Omental fat pad (tissue), 3 donors: ENCODE measurements at regions not wholly inside any gene's neighbourhood (a gene's known extent, or its start where the extent isn't known, plus 50 kb on each side); places are given as distances from the start of the nearest gene placed in this dataset.

Source experiments
- ATAC-seq: fragments of 150-250 bp; one replicate; pipeline ENCODE4 v1.9.1; 2016; ENCODE audit warnings: mild to moderate bottlenecking, moderate library complexity; ENCODE audit not compliant: low FRiP score
- DNase-seq: peaks from one replicate; pipeline ENCODE4 v3.0.0-alpha.2; 2019; ENCODE audit warnings: low spot score
- TF ChIP-seq, protein P1 (sequence below), 3 donors: fragments of 450-650 bp; IDR thresholded peaks; one replicate each; pipeline ENCODE4 v1.5.1; 2016 to 2017; ENCODE audit warnings: antibody characterized with exemption in 3 of 3, mild to moderate bottlenecking in 3 of 3, moderate library complexity in 2 of 3

DNA sequence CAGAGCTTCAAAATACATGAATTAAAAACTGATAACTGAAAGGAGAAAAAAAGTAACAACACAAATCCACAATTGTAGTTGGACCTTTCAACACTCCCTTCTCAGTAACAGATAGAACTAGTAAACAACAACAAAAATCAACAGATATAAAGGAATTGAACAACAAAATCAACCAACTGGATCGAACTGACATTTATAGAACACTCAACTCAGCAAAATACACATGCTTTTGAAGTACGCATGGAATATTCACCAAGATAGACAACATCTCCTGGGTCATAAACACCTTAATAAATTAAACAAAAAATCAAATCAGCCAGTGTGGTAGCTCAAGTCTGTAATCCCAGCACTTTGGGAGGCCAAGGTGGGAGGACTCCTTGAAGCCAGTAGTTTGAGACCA lies 63.3 kb downstream of the ILRUN start:
- TF ChIP-seq, protein P1, sequence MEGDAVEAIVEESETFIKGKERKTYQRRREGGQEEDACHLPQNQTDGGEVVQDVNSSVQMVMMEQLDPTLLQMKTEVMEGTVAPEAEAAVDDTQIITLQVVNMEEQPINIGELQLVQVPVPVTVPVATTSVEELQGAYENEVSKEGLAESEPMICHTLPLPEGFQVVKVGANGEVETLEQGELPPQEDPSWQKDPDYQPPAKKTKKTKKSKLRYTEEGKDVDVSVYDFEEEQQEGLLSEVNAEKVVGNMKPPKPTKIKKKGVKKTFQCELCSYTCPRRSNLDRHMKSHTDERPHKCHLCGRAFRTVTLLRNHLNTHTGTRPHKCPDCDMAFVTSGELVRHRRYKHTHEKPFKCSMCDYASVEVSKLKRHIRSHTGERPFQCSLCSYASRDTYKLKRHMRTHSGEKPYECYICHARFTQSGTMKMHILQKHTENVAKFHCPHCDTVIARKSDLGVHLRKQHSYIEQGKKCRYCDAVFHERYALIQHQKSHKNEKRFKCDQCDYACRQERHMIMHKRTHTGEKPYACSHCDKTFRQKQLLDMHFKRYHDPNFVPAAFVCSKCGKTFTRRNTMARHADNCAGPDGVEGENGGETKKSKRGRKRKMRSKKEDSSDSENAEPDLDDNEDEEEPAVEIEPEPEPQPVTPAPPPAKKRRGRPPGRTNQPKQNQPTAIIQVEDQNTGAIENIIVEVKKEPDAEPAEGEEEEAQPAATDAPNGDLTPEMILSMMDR (IDR thresholded peaks at IDR 0.05): no peak
- DNase-seq (no peak), ATAC-seq (no peak)

DNA sequence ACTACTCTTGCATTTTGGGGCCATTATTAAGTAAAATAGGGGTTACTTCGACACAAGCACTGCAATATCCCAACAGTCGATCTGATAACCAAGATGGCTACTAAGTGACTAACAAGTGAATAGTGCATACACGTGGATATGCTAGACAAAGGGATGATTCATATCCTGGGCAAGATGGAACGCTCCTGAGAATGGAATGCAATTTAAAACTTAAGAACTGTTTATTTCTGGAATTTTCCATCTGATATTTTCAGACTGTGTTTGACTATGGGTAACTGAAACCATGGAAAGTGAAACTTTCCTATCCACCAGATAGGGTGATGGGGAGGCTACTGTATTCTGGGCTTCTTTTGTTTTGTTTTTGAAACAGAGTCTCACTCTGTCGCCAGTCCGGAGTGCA lies 66.5 kb downstream of the ILRUN start:
- no peak for ATAC-seq
- TF ChIP-seq, protein P1 (IDR thresholded peaks at IDR 0.05): no peak
- no peak for DNase-seq

DNA sequence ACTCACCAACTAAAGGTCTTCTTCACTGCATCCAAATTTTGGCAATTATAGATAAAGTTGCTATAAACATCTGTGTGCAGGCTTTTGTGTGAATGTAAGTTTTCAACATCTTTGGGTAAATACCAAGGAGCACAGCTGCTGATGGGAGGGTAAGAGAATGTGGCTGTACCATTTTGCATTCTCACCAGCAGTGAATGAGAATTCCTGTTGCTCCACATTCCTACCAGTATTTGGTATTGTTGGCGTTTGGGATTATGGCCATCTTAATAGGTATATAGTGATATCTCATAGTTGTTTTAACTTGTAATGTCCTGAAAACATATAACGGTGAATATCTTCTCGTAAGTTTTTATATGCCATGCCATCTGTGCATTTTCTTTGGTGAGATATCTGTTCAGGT lies 69.3 kb downstream of the ILRUN start:
- ATAC-seq: no peak
- no peak for DNase-seq
- TF ChIP-seq, protein P1 (IDR thresholded peaks at IDR 0.05): no peak

DNA sequence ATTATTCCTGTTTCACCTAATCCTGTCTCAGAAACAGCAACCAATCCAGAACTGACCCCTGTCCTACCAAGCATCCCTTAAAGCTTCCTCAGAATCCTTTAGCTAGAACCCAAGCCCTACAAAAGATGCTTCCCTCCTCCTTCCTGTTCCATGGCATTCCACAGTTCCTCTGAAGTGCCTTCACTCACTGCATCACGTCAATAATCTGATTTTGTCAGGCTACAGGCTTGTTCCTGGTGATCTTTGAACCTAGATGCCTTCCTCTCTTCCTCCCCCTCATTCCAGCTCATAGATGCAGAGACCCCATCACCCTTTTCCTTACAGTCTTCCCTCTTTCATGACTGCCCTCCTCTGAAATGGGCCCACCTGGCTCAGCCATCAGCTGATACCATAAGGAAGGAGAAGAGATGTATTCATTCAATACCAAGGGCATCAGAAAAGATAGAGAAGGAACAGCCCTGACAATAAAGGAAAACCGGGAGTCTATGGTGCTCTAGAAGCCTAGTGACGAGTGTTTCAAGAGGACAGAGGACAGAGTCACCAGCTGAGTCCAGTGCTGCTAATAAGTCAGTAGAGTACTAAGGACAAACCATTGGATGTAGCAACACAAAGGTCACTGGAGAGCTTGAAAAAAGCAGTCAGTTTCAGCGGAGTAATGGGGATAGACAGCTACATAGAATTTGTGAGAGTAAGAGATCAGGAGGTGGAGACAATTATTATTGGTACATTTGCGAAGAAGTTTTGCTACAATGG lies 62.5 kb upstream of the SPDEF start:
- DNase-seq (no peak), ATAC-seq (no peak)
- TF ChIP-seq, protein P1 (IDR thresholded peaks at IDR 0.05): no peak

DNA sequence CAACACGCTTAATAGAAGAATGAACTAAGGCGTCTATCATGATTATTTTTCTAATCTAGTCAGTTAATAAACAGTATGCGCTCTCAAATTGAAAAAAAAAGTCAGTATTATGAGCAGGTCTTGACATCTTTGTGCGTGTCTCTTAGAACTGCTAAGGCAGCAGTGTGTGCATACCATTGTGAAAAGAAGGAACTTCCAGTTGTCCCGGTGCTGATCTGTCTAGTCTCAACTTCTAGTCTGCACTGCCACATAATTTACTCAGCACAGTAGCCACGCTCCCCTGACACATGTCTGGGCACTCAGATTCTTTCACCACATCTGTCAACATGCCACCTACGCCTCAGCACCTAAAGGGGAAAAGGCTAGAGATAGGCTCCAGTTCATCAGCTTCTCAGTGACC lies 61.1 kb upstream of the SPDEF start:
- DNase-seq (no peak), ATAC-seq (no peak)
- TF ChIP-seq, protein P1 (IDR thresholded peaks at IDR 0.05): no peak

DNA sequence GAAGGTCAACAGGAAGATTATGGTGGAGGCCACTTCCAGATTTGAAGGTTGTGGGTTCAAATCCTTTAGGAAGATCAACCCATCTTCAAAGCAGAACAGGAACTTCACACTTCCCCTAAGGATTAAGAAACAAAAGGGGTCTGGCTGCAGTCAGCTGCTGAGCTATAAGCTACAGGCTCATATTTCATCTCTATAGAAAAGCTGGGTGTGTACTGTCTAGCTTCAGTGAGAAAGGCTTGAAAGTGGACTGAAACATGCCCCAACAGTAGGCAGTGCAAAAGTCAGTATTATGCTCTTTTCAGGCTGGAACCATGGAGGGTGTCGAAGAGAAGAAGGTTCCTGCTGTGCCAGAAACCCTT lies 60.1 kb upstream of the SPDEF start:
- ATAC-seq (no peak), DNase-seq (no peak)
- TF ChIP-seq, protein P1 (IDR thresholded peaks at IDR 0.05): no peak

DNA sequence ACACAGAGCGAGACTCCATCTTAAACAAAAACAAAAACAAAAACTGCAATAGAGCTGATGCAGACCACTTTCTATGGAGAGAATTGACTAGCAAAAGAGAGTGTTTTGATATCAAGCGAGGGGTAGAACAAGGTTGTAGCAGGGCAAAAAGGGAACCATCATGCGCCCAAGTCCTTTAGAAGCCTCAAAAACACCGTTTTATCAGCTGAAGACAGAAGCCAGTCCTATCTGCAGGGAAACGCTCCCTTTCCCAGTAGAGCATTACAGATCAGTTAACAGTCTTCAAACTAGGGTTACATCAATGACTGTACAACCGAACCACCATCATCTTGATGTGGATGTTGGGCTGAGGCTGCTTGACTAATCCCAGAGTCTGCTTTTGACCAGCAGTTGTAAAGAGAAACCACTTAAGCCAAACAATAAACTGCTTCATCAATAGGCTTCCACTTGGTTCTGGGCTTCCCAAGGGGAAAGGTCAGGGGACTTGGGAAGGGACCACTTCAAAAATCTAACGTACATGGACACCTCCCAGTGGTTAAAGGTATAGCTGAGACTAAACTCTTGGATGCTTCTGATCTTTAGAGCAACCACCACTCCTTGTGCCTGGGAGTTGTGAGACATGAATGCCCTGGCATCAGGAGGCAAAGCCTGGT lies 59.6 kb upstream of the SPDEF start:
- ATAC-seq (no peak), DNase-seq (no peak)
- TF ChIP-seq, protein P1 (IDR thresholded peaks at IDR 0.05): no peak
